ENCODE measurements at regions not wholly inside any gene's neighbourhood (a gene's known extent, or its start where the extent isn't known, plus 50 kb on each side); places are given as distances from the start of the nearest gene placed in this dataset.

GRCh38 chrX:143570782-143571181 is 53.5 kb upstream of the SPANXN3 start (continued):
- TF ChIP-seq BCLAF1 (IDR thresholded peaks at IDR 0.05), result no peak
- TF ChIP-seq FOXM1 (IDR thresholded peaks at IDR 0.05; ENCODE audit: low read depth, low read length), result no peak
- TF ChIP-seq BHLHE40 (IDR thresholded peaks at IDR 0.05; ENCODE audit: borderline replicate concordance in 1 of 2, low read depth in 2 of 2, low read length in 1 of 2), result no peak
- TF ChIP-seq TARDBP (IDR thresholded peaks at IDR 0.05; ENCODE audit: borderline replicate concordance), result no peak
- no peak for TF ChIP-seq JUNB (IDR thresholded peaks at IDR 0.05)
- no peak for TF ChIP-seq SIN3A (IDR thresholded peaks at IDR 0.05; ENCODE audit: low read depth, low read length)
- no peak for TF ChIP-seq RELB (IDR thresholded peaks at IDR 0.05; ENCODE audit: low read depth)
- no peak for TF ChIP-seq WRNIP1 (IDR thresholded peaks at IDR 0.05; ENCODE audit: borderline replicate concordance, low read depth, low read length)
- TF ChIP-seq IRF4 (IDR thresholded peaks at IDR 0.05; ENCODE audit: low read depth, low read length), result no peak
- TF ChIP-seq ZSCAN29 (IDR thresholded peaks at IDR 0.05), result no peak
- TF ChIP-seq POLR2A (IDR thresholded peaks at IDR 0.05; ENCODE audit: low read depth, low read length), result no peak

All from GM12878 (cell line).